ENCODE measurements at regions not wholly inside any gene's neighbourhood (a gene's known extent, or its start where the extent isn't known, plus 50 kb on each side); places are given as distances from the start of the nearest gene placed in this dataset.
"Not testable (repeated sequence)": the region's sequence is repeated elsewhere in the genome, so short reads cannot be mapped to it uniquely, and the experiment has no call there.

DNA sequence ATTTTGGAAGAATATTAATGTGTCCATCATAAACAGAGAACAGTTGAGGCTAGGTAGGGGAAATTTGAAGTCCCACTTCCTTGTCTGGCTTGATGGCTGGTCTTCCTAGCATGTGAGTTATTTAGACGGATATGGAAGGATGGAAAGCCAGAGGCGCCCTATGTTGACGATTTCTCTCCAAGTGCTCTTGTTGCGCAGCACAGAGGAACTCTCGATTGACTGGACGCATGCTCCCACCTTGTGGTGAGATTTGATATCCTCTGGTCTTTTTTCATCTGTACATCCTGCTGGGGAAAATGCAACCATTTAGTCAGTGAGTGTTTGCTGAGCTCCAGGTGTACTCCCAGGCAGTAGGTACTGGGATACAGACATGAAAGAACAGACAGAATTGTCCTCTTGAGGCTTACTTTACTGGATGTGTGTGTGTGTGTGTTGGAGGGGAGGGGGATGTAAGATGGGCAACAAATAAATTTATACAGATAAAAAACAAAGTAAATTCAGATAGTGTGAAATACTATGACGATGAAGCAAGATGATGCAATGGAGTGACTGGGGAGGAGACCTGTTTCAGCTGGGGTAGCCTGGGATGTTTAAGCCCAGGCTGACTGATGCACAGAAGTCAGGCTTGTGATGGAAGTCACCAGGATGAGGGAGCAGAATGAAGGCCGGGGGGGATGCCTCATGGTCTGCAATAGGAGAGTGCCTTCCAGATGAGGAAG, 137.2 kb downstream of the TRIM43 start:
- DNase-seq: peak; percentile 85

DNA sequence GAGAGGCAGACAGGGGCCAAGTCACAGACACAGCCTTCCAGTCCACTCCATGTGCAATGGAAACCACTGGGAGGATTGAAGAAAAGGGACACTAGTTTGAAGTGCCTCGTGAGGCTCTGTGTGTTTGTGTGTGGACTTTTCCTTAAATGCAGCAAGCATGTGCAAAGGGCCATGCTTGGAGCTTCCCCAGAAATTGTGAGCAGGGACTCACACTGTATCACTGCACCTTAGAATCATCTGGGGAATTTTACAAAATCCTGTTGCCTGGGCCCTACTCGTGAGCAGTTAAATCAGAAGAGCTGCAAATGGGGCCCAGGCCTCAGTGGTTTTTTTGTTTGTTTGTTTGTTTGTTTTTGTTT, 137.8 kb downstream of the TRIM43 start:
- no peak for DNase-seq

DNA sequence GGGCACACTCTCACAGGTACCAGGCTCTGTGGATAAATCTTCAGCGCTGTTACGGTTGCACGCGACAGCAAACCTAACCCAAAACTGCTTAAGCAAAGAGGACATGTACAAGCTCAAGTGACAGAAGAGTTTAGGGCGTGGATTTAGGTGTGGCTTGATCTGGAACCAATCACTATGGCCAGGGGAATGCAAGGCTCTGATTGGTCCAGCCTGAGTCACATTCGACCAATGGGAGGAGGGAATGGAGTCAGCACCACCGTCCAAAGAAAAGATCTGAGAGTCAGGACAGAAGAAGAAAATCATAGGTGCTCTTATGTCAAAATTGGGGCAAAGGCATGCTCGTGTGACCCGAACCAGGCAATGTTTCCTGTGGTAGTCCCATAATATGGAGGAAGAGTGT, 139.0 kb downstream of the TRIM43 start:
- DNase-seq: no peak

DNA sequence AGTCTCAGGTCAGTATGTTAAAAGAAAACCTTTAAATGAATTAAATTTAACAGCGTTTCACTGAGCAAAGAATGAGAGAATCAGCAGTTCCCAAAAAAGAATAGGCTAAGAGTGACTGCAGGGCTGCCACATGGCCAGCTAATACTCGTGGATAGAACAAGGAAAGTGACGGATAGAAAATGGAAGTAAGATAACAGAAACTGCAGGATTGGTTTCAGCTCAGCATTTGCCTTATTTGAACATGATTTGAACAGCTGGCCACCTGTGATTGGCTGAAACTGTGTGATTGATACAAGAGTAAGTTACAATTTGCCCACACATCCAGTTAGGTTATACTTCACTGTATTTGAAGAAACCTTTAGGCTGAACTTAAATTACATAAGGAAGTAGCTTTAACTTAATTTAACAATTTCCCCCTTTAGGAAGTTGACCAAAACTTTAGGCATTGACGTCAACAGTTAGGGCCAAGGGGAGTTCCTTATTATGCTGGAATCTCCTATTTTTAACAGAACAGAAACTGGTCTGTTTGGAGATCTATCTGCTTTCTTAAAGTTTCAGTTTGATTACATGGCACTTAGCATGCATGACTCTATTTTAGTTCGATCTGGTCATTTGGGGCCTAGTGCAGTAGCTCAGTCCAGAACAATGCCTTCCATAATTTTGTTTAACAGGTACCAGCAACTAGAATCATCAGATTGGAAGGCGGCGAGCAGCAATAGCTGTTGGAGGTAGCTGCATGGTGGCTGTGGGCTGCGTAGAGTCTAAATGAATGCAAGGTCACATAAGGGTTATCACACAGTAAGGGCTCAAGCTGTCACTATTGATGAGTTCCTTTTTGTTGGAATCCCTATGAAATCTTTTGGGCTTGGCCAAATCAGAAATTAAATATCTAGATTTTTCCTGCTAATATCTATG, 143.4 kb downstream of the TRIM43 start:
- DNase-seq: no peak

DNA sequence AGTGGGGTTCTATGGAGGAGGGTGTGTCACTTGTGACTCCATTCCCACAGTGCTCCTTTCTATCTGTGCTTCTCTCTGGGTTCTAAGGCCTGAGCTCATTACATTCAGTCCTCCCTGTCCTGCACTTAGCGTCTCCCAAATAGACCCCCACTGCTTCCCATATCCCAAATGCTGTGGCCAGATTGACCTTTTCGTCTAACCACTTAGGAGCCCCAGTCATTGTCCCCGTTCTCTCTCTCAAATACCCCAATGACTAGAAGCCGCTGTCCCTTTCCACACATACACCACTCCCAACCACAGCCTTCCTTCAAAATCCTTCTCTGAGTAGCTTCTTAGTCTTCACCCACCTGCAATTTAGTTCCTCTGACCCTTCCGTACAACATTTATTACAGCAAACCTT, 146.5 kb downstream of the TRIM43 start:
- no peak for DNase-seq

DNA sequence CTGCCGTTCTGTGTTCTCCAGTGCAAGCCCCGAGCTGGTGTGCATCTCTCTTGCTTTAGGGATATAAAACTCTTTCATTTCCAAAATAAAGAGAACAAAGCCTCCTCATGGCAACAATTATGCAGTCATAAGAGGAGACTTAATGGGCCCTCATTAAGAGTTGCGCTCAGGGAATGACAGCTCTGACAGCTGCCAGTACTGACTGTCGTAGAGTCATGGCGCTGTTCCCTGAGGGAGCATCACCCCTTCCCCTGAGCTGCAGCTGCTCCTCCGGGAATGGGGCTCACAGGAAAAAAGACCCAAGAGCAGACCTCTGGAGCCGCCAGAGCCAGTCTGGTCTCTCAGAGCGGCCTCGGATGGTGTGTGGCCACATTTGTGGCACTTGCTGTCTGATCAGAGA, 160.3 kb downstream of the TRIM43 start:
- DNase-seq: not testable (repeated sequence)

DNA sequence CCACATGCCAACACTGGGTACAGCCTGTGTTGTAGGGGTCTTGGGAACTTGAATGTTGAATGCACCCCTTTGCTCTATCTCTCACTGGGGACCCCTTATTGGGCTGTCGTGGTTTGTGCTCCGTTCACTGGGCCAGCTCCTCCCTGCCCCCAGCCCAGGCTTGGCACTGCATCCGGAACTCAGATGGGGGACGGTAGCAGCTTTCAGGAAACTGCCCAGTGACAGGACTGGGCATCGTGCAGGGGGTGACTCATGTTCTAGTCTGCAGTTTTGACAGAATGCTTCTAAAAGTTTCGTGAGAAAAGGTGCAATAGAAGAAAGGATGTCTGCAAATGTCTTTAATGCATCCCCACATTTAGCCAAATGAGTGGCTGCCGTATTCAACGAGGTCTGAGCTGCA, 162.0 kb downstream of the TRIM43 start:
- DNase-seq: not testable (repeated sequence)

DNA sequence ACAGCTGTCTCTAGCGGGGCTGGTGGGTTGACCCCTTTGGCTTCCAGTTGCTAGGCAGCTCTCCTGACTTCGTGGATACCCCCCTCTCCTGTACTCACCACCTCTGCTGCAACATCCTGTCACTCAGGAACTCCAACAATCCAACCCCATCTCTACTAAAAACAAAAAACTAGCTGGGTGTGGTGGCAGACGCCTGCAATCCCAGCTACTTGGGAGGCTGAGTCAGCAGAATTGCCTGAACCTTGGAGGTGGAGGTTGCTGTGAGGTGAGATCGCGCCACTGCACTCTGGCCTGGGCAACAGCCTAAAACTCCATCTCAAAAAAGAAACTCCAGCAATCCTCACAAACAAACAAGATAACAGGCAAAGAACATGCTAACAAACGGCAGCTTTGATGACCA, 162.4 kb downstream of the TRIM43 start:
- not testable (repeated sequence) for DNase-seq

DNA sequence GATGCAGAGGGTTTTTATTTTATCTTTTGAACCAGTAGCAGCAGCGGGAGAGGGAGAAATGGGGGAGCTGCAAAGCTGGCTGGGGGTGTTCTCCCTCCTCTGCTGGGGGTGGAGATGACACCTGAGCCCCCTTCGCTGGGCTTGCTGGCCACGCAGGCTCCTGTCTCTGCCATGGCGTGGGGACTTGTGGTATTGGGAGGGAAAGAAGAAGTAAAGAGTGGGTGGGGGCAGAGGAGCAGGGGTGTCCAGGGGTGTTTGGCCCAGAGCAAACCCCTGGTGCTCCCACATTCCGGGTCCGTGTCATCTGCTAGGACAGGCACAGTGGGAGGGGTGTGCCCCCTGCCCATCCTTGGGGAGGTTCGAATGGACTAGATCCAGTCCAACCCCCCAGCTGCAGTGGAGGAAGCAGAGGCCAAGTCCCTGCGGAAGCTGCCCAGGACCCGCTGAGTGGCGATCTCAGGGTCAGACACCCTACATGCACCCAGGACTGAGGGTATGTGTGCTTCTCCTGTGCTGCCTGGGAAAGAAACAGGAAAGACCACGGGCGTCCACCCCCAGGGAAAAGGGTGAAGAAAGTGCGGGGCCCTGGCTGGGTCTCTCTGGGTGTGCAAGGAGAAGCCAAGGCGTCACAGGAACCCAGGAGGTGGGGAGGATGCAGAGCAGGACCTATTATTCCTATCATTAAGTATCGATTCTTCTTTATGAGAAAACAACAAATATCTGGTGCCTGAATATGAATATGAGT, 163.2 kb downstream of the TRIM43 start:
- not testable (repeated sequence) for DNase-seq

DNA sequence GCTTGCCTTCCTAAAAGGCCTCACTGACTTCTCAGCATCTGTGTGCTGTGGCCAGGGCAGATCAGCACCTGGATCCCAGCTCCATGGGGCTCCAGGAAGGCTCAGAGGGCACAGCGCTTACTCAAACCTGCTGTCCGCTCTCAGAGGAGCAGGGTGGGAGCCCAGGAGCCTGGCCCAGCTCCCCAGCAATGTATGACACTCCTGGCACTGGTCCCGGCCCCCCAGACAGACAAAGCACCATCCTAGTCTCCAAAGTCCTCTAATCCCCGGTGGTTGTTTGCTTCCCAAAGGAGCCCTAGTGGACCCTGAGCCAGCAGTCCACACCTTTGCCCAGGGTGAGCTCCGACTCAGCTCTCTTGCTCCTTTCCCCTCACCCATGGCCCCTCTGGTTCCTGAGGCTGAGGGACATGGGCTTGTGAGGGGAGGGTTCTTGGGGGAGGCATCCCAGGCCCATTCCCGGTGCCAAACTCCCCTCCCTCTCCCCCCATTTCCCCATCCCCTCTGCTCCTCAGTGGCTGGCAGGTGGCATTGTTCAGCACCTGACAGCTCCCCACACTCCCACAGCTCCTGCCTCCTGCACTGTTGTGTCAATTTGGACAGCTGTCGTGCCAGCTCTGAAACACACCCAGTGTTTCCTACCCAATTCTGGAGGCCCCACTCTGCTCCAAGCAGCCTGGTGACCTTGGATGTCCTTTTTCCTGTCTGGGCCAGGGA, 164.3 kb downstream of the TRIM43 start:
- not testable (repeated sequence) for DNase-seq

DNA sequence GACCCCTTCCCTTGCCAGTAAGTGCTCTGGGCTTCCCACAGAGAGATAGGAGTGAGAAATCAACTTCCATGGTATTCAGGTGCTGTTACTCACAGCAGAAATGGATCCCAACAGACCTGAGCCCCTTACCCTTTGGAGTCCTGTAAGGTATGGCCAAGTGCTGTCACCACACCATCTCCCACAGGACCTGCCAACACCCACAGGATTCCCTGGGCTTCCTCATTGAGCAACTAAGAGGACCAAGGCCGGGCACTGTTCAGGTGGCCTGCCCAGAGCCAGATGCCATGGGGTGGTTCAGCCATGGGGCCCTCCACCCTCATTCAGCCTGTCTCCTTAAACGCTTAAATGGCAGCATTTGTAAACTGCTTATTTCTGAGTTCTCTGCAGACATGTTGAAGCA, 166.2 kb downstream of the TRIM43 start:
- DNase-seq: no peak

DNA sequence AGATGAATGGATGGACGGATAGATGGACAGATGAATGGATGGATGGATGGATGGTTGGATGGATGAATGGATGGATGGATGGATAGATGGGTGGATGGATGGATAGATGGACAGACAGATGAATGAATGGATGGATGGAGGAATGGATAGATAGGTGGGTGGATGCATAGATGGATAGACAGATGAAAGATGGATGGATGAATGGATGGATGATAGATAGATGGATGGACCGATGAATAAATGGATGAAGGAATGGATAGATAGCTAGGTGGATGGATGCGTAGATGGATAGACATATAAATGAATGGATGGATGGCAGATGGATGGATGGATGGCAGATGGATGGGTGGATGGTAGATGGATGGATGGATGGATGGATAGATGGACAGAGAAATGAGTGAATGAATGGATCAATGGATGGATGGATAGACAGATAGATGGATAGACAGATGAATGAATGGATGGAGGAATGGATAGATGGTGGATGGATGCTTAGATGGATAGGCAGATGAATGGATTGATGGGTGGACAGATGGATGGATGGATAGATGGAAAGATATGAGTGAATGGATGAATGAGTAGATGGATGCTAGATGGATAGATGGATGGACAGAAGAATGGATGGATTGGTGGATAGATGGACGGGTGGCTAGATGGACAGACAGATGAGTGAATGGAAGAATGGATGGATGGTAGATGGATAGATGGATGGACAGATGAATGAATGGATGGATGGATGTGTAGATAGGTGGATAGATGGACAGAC, 167.9 kb downstream of the TRIM43 start:
- DNase-seq: no peak

DNA sequence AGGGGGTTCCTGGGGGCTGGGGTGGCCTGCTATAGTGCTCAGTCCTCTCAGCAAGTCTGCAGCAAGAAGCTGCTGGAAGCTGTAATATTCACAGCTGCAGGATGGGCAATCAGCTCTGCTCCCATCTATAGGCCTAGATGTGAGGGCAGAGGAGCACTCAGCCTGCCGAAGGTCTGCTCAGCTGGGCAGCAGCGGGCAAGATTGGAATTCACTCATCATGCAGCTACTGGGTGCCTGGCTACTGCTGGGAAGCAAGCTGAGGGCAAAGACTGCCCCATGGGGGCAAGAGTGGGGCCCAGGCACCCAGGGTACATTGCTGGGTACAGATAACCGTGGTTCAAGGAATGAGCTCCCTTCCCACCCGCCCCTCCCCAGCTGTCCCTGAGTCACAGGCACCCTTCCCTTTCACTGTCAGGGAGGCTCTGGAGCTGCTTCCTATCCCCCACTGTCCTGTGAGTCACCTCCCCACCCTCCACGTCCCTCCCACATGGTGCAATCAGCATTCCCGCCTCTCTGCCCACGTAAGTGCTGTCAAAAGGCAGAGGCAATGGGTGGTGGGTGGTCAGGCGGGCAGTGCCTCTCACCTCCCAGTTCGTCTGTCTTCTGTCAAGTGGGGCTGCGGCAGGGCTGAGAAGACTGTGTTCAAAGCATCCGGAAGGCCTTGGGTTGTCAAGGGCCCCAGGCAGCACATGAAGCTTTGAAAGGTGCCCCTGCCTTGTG, 169.2 kb downstream of the TRIM43 start:
- DNase-seq: peak; percentile 89

DNA sequence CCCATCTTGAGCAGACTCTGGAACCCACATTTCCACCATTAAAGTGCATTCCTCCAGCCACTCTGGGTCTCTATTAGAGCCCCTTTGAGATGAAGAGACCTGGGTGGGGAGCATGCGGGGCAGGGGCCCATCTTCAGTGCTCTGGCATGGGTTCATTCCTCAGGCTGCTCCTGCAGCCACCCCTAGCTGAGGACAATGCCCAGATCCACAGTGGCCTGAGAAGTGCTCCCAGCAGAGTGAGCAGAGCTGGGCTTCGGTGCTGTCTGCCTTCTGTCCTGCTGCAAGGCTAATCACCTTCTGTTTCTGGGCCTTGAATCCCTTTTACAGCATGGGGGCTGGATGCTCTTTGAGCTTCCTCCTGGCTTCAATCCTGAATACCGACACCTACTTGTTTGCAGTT, 169.8 kb downstream of the TRIM43 start:
- DNase-seq: no peak

DNA sequence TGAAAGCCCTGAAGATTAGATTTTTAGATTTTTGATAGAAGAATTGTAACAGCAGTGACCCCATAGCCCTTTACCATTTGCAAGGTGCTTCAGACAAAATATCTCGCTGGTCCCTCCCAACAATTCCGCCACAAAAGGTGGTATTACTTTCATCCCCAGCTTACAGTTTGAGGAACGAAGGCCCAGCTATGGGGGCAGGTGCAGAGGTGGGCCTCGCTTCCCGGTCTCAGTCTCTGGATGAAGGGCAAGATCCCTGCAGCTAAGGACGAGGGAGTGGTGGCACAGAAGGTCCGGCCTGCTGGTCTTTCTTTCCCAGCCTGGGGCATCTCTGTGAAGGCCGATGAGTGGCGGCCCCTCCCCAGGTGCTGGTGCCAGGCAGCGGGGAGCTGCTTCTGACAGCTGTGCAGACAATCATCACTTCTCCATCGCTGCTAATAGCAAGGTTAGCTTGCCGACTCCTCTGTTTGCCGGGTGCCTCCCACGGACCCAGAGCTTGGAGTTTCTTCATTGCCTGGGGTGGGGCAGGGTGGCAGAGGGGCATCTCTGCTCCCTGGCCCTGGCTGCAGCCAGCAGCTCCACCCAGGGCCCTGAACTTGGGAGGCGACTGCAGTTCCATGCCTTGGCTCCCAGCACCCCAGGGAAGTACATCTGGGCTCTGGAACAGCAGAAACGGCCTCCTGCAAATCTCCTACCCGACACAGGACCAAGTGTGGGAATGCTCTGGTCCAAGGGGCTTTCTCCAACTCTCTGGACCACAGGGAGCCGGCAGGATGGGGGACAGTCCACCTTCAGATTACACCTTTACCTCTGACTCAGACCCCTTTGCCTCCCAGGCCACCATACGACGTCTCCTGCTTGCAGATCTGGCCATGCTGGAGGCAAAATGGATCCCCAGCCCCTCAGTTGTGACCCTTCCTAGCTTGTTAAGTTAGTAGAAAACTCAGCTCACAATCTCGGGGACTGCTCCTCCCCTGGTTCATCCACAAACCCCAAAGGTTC, 170.5 kb downstream of the TRIM43 start:
- not testable (repeated sequence) for DNase-seq

DNA sequence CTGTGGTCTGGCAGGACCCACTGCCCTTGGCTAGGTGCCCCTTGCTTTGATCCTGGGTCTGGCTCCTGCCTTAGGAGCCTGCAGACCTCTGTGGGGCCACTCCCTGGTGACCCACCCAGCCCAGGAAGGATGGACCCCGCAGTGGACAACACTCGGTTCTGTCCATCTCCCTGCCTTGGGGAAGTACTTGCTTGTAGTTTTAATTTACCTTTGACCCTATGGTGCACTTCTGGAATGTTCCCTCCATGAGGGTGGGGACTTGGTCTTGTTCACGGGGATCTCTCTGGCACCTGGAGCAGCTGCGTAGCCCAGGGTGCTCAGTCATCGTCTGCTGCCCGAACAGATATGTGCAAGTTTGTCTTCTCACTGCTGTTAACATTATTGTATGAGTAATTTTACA, 171.3 kb downstream of the TRIM43 start:
- DNase-seq: not testable (repeated sequence)

DNA sequence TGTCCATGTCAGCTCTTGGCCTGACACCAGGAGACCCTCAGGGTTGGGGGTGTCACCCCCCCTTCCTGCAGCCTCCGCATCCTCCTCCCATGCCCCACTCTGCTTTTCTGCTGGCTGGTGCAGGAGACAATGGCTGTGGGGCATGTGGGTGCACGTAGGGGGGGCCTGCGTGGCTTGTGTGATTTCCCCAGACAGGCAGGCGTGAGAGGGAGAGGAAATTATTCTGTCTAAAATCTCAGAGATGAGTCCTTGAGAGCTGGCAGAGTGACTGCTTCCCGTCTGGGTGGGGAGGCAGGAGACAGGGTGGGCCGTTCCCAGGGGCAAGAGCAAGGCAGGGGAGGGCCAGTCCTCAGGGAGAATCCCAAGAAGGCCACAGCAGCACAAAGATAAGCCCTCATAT, 173.2 kb downstream of the TRIM43 start:
- not testable (repeated sequence) for DNase-seq

DNA sequence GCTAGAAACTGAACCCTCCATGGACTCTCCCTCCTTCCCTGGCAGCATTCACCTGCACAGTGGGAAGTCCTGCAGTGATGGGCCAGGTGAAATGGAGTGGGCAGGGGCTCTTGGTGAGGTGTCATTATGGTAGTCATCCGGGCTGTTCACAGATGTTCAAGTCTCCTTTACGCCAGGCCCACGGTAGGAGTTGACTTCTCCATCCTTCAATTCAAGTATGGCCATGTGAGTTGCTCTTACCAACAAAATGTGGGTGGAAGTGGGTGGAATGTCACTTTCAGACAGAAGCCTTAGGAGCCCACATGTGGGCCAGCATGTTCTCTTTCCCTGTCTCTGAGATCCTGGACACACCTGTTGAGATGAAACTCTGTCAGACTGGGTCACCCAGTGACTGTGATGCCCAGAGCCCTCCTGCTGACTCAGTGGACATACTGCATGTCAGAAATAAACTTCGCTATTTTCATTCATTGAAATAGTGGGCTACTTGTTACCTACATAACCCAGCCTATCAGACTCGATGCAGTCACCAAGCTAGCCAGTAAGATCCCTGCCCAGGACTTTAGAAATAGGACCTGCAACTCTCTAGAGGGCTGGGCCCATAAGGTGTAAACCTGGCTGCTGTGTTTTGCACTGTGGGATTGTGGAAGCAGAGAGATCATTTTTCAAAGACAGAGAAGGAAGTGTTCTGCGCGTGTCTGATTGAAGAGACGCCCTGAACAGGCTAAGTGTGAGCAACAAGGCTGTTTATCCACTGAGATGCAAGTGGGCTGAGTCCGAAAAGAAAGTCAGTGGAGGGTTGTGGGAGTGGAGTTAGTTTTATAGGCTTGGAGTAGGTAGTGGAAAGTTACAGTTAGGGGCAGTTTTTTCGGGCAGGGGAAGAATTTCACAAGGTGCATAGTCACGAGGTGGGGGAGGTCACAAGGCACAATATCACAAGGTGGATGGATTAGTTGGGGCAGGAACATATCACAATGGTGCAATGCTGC, 174.4 kb downstream of the TRIM43 start:
- DNase-seq: not testable (repeated sequence)

DNA sequence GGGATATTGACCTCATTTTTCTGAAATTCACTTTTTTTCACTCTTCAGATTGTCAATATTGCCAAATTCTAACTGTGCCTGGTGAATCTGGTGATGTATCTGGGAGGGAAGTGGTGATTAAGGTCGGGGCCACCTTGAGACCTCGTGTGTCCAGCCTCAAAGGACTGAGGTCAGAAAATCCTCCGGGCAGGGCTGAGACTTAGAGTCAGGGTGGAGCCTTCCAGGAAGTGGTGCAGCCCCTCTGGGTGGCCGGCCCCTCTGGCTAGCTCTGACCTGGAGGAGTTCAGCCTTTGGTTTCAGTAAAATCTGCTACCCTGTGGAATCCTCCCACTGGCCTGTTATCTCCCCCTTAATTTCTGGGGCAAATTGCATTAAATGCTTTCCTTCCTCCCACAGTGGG, 175.7 kb downstream of the TRIM43 start:
- not testable (repeated sequence) for DNase-seq

Measured in fibroblast of skin of right biceps (primary cell).